HG02981 (cell line): ENCODE measurements at regions not wholly inside any gene's neighbourhood (a gene's known extent, or its start where the extent isn't known, plus 50 kb on each side); places are given as distances from the start of the nearest gene placed in this dataset.

ENCODE experiments used
- ATAC-seq: cut with Tn5 transposase; IDR thresholded peaks from one replicate; pipeline ENCODE4 v1.9.1; 2021; ENCODE audit warnings: mild to moderate bottlenecking, moderate library complexity; ENCODE audit not compliant: unreplicated experiment

- ATAC-seq, result no peak
Measured at GRCh38 chr20:10802236-10802635, 128.4 kb upstream of the JAG1 start.

GRCh38 chr20:10805764-10806163 is 132.0 kb upstream of the JAG1 start:
- ATAC-seq, result no peak

- ATAC-seq, result no peak
Measured at GRCh38 chr20:10806539-10806938, 132.7 kb upstream of the JAG1 start.

GRCh38 chr20:10807013-10807412 is 133.2 kb upstream of the JAG1 start:
- no peak for ATAC-seq

- ATAC-seq, result no peak
Measured at GRCh38 chr20:10812759-10813327, 139.0 kb upstream of the JAG1 start.

GRCh38 chr20:10823585-10823984 is 149.8 kb upstream of the JAG1 start:
- no peak for ATAC-seq

- no peak for ATAC-seq
Measured at GRCh38 chr20:10824750-10825500, 151.1 kb upstream of the JAG1 start.

- ATAC-seq, result no peak
Measured at GRCh38 chr20:10826111-10826510, 152.3 kb upstream of the JAG1 start.

GRCh38 chr20:10828180-10828579 is 154.4 kb upstream of the JAG1 start:
- no peak for ATAC-seq

- ATAC-seq, result no peak
Measured at GRCh38 chr20:10832141-10832540, 158.3 kb upstream of the JAG1 start.

GRCh38 chr20:10837901-10838300 is 164.1 kb upstream of the JAG1 start:
- no peak for ATAC-seq

GRCh38 chr20:10842116-10842515 is 168.3 kb upstream of the JAG1 start:
- ATAC-seq, result no peak

GRCh38 chr20:10843146-10843711 is 169.4 kb upstream of the JAG1 start:
- ATAC-seq, result no peak

- ATAC-seq, result no peak
Measured at GRCh38 chr20:10846766-10847165, 173.0 kb upstream of the JAG1 start.

- no peak for ATAC-seq
Measured at GRCh38 chr20:10848810-10849370, 175.1 kb upstream of the JAG1 start.

- no peak for ATAC-seq
Measured at GRCh38 chr20:10853176-10853575, 179.4 kb upstream of the JAG1 start.

- ATAC-seq, result no peak
Measured at GRCh38 chr20:10853731-10854130, 179.9 kb upstream of the JAG1 start.

GRCh38 chr20:10854976-10855375 is 181.2 kb upstream of the JAG1 start:
- no peak for ATAC-seq

GRCh38 chr20:10855778-10856177 is 182.0 kb upstream of the JAG1 start:
- ATAC-seq, result no peak

- ATAC-seq, result no peak
Measured at GRCh38 chr20:10856237-10857015, 182.6 kb upstream of the JAG1 start.

GRCh38 chr20:10857352-10858070 is 183.7 kb upstream of the JAG1 start:
- ATAC-seq, result no peak
